Duodenal mucosa (tissue), 2 donors: ENCODE measurements at regions not wholly inside any gene's neighbourhood (a gene's known extent, or its start where the extent isn't known, plus 50 kb on each side); places are given as distances from the start of the nearest gene placed in this dataset.
"Not testable (repeated sequence)": the region's sequence is repeated elsewhere in the genome, so short reads cannot be mapped to it uniquely, and the experiment has no call there.

Experiments used
- H3K27ac ChIP-seq: one replicate; pipeline ENCODE4 v1.7.0; 2013; ENCODE audit warnings: low read depth, low read length
- H3K27me3 ChIP-seq, 2 donors: one replicate each; pipeline ENCODE4 v1.7.0; 2013; ENCODE audit warnings: low read length in 2 of 2, control low read depth in 1 of 2; ENCODE audit not compliant: insufficient read depth in 2 of 2, control insufficient read depth in 1 of 2
- H3K36me3 ChIP-seq, 2 donors: one replicate each; pipeline ENCODE4 v1.7.0; 2013; ENCODE audit warnings: low read length in 2 of 2, control low read depth in 1 of 2; ENCODE audit not compliant: insufficient read depth in 2 of 2, control insufficient read depth in 1 of 2
- H3K4me1 ChIP-seq, 2 donors: one replicate each; pipeline ENCODE4 v1.7.0; 2013; ENCODE audit warnings: low read length in 2 of 2, control low read depth in 1 of 2; ENCODE audit not compliant: insufficient read depth in 2 of 2, control insufficient read depth in 1 of 2
- H3K4me3 ChIP-seq, 2 donors: one replicate each; pipeline ENCODE4 v1.7.0; 2013; ENCODE audit warnings: low read length in 2 of 2, low read depth in 1 of 2
- H3K9ac ChIP-seq, 2 donors: one replicate each; pipeline ENCODE4 v1.7.0; 2013; ENCODE audit warnings: low read length in 2 of 2, low read depth in 1 of 2
- H3K9me3 ChIP-seq, 2 donors: one replicate each; pipeline ENCODE4 v1.7.0; 2013; ENCODE audit warnings: low read length in 2 of 2, control low read depth in 1 of 2; ENCODE audit not compliant: control insufficient read depth in 1 of 2

DNA sequence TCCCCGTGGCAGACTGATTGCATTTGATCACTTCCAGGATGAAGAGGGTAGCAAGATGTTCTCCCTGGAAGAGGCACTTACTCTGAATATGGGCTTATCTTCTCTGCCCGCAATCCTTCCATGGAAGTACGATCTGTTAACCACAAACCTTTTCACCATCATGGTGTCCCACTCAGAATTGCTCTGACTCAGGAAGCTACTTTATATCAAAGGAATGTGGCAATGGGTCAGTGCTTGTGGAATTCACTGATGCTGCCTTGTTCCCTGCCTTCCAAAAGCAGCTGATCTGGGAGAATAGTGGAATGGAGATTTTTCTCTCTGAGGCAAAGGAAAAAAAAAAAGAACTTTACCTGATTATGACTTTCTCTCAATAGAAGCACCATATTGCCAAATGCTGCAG, 306.1 kb upstream of the WSB1 start:
- not testable (repeated sequence) for H3K9ac ChIP-seq, H3K27me3 ChIP-seq, H3K4me3 ChIP-seq, H3K36me3 ChIP-seq, H3K27ac ChIP-seq, H3K4me1 ChIP-seq
- peaks cover 5 to 14% of the 10 kb centered on the region in 2 donors for H3K9me3 ChIP-seq

DNA sequence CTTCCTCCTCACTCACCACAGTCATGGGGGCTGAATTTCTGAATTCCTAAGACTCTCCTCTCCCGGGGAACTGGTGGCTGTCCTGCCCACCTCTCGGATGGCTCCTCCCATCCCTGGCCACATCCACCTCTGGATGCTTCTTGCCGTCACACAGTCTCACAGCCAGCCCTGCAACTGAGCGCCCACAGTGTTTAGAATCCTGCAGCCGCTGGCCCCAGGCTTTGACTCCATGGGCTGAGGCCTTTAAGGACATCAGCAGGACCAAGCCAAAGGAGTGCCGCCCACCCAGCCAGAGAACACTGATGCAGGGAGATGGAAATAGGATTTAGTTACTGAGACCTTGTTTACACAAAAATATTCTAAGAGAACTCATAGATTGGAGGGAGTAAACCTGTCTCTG, 299.3 kb upstream of the WSB1 start:
- H3K36me3 ChIP-seq, H3K4me3 ChIP-seq, H3K4me1 ChIP-seq, H3K9ac ChIP-seq, H3K9me3 ChIP-seq, H3K27ac ChIP-seq, H3K27me3 ChIP-seq: not testable (repeated sequence)

DNA sequence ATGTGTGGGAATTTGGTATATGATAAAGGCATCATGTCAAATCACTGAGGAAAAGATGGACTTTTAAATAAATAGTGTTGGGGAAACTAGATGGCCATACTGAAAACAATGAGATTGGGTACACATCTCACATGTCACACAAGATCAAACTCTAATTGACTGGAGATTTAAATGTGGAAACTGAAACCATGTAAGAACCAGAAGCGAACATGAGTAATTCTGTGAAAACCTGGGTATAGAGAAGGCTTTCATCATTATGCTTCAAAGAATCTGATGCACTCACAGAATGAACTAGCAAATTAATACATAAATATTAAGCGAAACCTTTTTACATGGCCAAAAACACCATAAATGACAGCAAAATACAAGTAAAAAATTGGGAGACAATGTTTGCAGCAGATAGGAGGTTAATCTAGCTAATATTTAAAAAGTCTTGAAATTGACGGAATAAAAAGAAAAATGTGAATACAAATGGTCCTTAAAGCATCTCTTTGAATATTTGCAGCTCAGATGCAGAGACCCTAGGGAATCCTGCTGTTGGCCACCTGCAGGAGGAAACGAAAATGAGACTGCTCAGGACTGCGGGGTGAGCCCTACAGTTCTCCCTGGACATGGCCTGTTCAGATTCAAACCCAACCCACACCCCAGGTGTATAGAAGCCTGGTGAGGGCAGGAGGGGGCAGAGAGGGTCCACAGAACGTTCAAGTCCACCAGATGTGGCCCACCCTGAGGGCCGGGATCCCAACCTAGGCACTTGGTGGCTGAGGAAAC, 297.6 kb upstream of the WSB1 start:
- H3K4me1 ChIP-seq, H3K27ac ChIP-seq, H3K9me3 ChIP-seq, H3K36me3 ChIP-seq, H3K9ac ChIP-seq, H3K4me3 ChIP-seq, H3K27me3 ChIP-seq: not testable (repeated sequence)

DNA sequence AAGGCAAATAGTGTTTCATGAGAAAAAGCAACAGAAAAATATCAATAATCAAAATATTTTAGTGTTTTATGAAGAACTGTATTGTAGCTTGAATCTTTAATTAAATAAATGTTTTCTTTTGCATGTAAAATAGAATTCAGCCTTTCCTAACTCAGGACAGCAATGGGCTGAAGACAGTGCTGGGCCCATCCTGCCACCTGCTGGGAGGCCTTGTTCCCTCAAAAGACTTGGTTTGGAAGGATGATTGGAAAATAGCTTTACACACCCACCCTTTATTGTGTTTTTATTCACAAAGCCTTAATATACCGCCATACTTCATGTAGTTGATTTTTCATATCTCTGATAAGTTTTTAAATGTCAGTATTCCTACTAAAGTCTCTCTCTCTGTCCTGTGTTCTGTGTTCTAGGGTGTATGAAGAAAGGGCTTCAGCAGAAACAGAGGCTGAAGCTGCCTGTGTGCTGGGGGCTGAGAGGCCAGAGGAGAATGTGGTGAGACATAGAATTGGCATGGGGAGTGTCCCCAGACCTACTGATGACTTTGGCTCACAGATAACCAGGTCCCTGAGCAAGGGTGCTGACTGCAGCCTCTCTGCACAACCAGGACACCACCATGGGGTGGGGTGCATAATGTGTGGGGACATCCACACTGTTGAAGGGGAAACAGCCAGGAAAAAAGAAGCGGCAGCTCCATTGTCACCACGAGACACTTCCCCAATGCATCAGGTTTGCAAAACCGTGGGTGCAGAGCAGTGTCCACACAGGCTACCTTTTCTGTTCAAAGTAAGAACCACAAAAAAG, 286.0 kb upstream of the WSB1 start:
- not testable (repeated sequence) for H3K27ac ChIP-seq, H3K9me3 ChIP-seq, H3K36me3 ChIP-seq, H3K4me1 ChIP-seq, H3K9ac ChIP-seq, H3K27me3 ChIP-seq, H3K4me3 ChIP-seq

DNA sequence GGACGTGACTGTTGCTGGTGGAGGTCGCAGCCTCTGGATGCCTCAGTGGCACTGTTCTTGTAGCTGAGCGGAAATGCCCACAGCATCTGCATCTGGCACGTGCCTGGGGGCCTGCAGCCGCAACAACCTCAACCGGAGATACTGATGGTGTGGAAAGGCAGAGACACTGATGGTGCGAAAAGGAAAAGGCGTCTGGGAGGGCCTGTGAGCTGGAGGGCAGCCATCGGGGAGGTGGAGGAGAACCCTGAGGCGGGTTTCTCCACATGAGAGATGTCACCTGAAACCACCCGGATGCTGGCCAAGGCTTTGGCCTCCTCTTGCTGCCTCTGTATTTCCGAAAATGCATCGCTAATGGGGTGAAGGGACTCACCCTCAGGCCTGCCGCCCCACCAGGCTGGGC, 284.8 kb upstream of the WSB1 start:
- H3K27ac ChIP-seq: no peak overlapping the region
- H3K36me3 ChIP-seq: no peaks in the 10 kb centered on the region
- H3K4me3 ChIP-seq: no peak overlapping the region
- H3K4me1 ChIP-seq: no peaks in the 10 kb centered on the region
- peaks cover 0 to 2% of the 10 kb centered on the region in 2 donors for H3K9me3 ChIP-seq
- H3K27me3 ChIP-seq: no peaks in the 10 kb centered on the region
- no peak overlapping the region for H3K9ac ChIP-seq

DNA sequence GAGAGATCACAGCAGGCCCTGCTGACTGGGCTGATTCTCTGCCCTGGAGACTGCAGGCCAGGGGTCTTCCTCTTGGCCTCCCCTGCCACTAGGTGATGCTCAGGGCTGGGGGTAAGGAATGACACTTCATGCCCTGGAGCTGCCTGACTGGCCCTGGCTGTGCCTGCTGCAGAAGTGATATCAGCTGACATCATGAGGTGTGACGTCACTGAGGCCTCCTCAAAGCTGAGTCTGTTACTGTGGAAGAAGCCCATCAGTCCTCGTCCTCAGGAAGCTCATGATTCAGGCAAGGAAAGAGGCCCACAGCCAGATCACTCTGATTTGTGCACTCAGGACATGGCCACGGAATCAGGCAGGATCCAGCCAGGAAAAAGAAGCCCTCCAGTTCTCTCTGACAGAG, 283.8 kb upstream of the WSB1 start:
- not testable (repeated sequence) for H3K36me3 ChIP-seq, H3K9me3 ChIP-seq, H3K9ac ChIP-seq, H3K4me3 ChIP-seq, H3K4me1 ChIP-seq, H3K27me3 ChIP-seq, H3K27ac ChIP-seq

DNA sequence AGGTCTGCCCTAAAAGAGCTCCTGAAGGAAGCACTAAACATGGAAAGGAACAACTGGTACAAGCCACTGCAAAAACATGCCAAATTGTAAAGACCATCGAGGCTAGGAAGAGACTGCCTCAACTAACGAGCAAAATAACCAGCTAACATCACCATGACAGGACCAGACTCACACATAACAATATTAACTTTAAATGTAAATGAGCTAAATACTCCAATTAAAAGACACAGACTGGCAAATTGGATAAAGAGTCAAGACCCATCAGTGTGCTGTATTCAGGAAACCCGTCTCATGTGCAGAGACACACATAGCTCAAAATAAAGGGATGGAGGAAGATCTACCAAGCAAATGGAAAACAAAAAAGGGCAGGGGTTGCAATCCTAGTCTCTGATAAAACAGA, 263.4 kb upstream of the WSB1 start:
- not testable (repeated sequence) for H3K9me3 ChIP-seq, H3K4me1 ChIP-seq, H3K27ac ChIP-seq, H3K9ac ChIP-seq, H3K4me3 ChIP-seq, H3K36me3 ChIP-seq, H3K27me3 ChIP-seq

DNA sequence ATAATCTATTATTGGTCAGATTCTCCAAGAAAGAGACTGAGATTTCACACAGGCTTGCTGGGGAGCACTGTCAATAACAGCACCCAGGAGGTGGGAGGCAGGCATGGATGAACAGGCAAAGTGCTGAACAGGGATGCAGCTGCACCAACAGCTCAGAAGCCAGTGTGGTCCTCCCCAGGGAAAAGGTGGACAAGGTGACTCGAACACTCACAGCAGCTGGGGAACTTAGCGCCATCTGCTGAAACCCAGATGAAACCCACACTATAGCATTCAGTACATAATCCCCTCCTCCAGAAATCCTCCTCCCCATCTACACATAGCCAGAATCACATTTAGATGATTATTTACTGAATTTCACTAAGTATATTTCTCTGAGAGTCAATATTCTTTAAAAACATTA, 255.2 kb upstream of the WSB1 start:
- Histone ChIP-seq H3K4me3 (no peak overlapping the region), H3K9me3 (no peaks in the 10 kb centered on the region), H3K4me1 (no peaks in the 10 kb centered on the region), H3K27me3 (no peaks in the 10 kb centered on the region), H3K27ac (no peak overlapping the region), H3K36me3 (no peaks in the 10 kb centered on the region), H3K9ac (no peak overlapping the region)

DNA sequence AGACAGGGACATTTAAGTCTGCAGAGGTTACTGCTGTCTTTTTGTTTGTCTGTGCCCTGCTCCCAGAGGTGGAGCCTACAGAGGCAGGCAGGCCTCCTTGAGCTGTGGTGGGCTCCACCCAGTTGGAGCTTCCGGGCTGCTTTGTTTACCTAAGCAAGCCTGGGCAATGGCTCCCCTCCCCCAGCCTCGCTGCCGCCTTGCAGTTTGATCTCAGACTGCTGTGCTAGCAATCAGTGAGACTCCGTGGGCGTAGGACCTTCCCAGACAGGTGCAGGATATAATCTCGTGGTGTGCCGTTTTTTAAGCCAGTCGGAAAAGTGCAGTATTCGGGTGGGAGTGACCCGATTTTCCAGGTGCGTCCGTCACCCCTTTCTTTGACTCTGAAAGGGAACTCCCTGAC, 248.9 kb upstream of the WSB1 start:
- H3K4me3 ChIP-seq, H3K36me3 ChIP-seq, H3K27ac ChIP-seq, H3K4me1 ChIP-seq, H3K9ac ChIP-seq, H3K27me3 ChIP-seq, H3K9me3 ChIP-seq: not testable (repeated sequence)

DNA sequence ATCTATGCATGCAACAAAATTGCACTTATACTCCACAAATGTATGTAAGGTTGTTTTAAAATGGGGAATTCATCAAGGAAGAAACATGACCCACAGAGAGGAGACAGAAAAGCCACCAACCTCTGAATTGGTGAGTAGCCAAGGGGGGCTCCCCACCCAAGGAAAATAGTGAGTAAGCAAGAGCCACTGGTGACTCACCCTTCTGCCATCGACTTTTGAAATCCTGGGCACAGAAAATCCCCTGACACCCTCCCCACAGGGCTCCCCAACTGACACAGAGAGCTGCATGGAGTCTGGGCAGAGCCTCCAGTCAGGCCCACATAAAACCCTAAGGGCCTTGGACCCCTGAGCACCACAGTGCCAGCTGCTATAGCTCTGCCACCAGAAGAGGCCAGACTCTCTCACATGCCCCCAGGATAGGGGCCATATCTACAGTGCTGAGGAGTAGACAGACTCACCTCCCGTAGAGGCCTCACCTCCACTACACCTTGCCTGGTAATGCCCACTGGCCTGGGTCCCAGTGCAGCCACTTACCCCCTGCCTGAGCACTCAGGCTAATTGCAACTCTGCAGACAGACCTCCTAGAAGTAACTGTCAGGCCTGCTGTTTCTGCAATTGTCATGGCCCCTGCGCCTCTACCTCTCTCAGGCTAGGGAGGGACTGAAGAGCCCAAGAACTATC, 244.7 kb upstream of the WSB1 start:
- Histone ChIP-seq H3K27me3 (no peaks in the 10 kb centered on the region), H3K4me3 (no peak overlapping the region), H3K9ac (no peak overlapping the region), H3K27ac (no peak overlapping the region), H3K4me1 (no peaks in the 10 kb centered on the region), H3K9me3 (peaks cover 0 to 4% of the 10 kb centered on the region in 2 donors), H3K36me3 (no peaks in the 10 kb centered on the region)
